Body of pancreas (tissue), 4 donors: ENCODE measurements at regions not wholly inside any gene's neighbourhood (a gene's known extent, or its start where the extent isn't known, plus 50 kb on each side); places are given as distances from the start of the nearest gene placed in this dataset.

Experiments
- POLR2A ChIP-seq, 3 donors: fragments of 450-650 bp; IDR thresholded peaks; one replicate each; pipeline ENCODE4 v1.6.1; 2016; ENCODE audit warnings: antibody characterized with exemption in 3 of 3, mild to moderate bottlenecking in 2 of 3
- TF ChIP-seq, protein P1 (sequence below), 7 experiments: fragments of 450-650 bp in 4 of 7; fragments of 200-600 bp in 3 of 7; sonication (generic) in 3 of 7; IDR thresholded peaks; one replicate each; pipeline ENCODE4 v1.5.1; 2016 to 2019; ENCODE audit warnings: antibody characterized with exemption in 7 of 7

DNA sequence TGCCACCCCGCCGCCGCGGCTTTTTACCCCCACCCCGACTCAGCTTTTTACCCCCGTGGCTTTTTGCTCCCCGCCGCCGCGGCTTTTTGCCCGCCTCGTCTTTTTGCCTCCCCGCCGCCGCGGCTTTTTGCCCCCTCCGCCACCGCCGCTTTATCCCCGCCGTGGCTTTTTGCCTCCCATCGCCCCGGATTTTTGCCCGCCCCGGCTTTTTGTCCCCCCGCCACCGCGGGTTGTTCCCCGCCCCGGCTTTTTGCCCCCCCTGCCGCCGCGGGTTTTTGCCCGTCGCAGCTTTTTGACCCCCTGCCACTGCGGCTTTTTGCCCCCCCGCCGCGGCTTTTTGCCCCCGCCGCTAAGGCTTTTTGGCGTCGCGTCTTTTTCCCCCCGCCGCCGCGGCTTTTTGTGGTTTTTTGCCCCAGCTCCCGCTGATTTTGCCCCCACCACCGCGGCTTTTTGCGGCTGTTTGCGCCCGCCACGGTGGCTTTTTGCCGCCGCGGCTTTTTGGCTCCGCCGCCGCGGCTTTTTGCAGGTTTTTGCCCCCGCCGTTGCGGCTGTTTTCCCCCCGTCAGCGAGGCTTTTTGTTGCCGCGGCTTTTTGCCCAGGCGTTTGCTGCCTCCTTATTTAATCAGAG, 597.2 kb downstream of the GOLGA6L6 start:
- TF ChIP-seq, protein P1, sequence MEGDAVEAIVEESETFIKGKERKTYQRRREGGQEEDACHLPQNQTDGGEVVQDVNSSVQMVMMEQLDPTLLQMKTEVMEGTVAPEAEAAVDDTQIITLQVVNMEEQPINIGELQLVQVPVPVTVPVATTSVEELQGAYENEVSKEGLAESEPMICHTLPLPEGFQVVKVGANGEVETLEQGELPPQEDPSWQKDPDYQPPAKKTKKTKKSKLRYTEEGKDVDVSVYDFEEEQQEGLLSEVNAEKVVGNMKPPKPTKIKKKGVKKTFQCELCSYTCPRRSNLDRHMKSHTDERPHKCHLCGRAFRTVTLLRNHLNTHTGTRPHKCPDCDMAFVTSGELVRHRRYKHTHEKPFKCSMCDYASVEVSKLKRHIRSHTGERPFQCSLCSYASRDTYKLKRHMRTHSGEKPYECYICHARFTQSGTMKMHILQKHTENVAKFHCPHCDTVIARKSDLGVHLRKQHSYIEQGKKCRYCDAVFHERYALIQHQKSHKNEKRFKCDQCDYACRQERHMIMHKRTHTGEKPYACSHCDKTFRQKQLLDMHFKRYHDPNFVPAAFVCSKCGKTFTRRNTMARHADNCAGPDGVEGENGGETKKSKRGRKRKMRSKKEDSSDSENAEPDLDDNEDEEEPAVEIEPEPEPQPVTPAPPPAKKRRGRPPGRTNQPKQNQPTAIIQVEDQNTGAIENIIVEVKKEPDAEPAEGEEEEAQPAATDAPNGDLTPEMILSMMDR (IDR thresholded peaks at IDR 0.05): no peak
- TF ChIP-seq POLR2A (IDR thresholded peaks at IDR 0.05): no peak
